ENCODE measurements at regions not wholly inside any gene's neighbourhood (a gene's known extent, or its start where the extent isn't known, plus 50 kb on each side); places are given as distances from the start of the nearest gene placed in this dataset.

DNA sequence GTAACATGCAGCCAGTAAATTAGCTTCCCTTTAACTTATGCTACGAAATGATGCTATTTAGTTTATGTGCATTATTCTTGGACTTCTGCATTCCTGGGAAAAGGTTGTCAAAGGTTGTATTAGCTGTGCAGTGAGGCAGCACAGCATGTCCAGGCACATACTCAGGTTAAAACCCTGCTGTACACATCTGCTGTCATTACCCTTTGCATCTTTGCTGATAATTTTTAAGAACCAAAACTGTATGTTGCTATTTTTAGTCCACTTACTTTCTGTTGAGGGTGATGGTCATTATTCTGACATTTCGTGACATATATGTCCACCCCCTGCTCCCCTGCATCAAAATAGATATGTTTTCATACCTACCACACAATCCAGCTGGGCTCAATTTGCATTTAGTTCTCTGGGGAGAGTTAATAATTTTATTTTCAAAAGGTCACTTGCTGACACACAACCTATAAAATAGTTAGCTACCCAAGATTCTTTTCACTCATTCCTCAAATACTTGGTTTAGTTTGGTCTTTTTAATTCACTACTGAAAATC is 142.5 kb upstream of the SPACA1 start:
- DNase-seq = no peak

DNA sequence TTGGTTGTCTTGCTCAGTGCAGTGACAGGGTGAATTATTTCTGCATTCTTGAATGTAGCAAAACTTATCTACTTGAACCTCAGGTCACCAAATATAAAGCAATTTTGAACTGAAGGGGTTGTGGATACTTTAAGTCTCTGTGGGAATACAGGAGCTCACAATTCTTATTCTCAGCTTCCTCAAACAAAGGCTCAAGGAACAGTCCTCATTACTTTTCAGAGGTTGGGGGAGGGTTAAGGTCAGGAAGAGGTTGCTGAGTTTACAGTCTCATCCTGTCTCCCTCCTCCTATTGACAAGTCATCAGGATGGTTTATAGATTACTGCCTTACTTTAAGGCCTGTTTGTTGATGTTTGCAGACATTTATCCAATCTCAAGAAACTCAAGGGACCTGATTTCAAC is 143.6 kb upstream of the SPACA1 start:
- no peak for DNase-seq

DNA sequence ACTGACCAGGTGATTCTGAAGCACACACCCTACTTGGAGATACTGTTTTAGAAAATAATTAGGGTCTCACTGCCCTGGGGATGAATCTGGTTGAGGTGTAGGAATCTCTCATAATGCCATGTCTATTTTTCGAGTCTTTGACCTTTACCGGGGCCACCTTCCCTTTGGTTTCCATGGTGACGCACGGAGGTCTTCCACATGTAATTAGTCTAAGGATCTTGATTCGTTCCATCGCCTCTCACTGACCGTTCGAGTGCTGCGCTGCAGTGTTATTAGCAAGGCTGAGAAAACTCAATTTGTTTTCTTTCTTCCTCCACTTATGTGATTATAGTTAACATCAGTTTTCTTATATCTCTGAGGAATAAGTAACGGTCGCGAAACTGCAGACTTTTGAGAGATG is 144.3 kb upstream of the SPACA1 start:
- no peak for DNase-seq

DNA sequence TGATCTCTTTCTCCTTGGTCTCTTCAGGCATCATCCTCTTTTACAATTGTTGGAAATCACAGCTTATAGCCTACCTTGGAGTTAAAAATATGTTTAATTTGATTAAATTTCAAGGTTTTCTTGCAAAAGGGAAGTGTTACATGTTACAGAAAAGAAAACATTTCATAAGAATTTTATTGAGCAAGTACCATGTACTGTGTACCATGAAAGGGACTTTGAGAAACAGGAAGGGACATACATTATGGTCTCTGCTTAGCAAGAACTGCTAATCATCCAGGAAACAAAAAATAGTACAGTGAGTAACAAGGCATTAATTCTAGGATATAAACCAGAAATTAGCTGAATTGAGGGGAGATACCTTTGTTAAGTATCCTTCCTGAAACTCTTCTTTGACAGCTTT is 145.3 kb upstream of the SPACA1 start:
- DNase-seq = no peak

DNA sequence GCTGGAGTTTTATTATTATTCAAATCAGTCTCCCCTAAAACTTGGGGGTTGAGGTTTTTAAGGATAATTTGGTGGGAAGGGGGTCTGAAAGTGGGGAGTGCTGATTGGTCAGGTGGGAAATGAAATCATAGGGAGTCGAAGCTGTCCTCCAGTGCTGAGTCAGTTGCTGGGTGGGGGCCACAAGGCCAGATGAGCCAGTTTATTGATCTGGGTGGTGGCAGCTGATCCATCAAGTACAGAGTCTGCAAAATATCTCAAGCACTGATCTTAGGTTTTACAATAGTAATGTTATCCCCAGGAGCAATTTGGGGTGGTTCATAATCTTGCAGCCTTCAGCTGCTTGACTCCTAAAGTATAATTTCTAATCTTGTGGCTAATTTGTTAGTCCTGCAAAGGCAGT is 146.0 kb upstream of the SPACA1 start:
- DNase-seq = no peak

DNA sequence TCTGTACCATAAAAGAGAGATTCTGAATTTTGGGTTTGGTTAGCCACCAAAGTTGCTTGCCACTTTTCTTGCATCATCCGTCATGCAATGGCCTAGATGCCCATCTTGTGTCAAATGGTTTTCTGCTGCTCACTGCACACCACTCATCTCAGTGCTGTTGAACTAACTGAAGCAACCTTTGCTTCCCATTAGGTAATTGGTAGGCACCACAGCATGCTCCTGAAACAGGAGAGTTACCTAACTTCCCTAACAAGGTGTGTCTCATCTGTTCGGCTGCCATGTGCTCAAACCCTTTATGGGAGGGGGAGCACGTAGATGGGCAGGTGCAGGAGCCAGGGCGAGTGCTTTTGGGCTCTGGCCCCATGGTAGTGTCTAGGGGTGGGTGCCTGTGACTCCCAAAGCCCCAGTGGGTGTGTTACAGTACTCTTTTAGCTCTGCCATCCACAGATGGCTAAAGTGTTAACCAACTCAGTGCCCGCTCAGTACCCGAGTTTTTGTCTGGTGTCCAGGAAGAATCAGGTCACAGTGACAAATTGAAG is 147.4 kb upstream of the SPACA1 start:
- DNase-seq = no peak

DNA sequence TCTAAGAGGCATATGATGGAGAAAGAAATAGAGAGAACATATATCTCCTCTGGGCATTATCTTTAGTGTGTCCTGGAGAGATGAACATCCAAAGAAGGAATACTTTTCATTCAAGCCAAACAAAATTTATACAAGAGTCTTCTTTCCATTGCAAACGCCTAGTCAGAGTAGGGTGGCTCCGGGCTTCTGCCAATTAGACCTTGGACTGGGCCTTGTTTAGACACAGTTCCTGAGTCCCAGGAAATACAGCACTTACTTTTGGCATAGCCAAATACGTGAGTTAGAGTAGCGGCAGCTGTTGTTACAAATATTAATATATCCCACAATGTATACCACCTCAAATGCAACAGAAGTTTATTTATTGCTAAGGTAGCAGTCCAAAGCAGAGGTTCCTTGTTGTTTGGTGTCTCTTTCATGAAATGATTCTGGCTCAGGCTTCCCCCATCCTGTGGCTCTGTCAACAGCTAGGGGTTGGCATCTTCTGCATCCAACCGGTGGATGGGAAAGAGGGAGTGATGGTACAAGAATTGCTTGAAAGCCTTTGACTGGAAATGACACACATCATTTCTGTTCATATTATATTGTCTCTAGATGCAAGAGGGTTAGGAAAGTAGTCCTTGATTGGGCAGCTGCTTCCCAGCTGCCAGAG is 148.0 kb upstream of the SPACA1 start:
- DNase-seq = no peak

DNA sequence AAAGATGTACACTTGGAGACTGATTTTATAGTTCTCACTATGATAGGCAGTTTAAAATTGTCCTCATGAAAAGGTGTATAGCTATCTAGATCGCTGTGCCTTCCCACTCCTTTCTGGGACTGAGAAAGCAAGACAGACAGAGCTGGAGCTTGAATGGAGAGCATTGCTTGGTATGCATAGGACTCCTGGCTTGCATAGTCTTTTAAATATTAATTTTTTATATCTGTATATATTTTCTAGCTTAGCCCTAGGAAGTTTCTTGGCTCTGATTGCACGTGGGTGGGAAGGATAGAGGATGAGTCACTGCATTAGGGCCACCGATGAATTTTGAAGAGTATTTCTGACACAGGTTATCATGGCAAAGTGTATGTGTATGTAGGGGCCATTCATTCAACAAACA is 150.0 kb upstream of the SPACA1 start:
- DNase-seq = no peak

DNA sequence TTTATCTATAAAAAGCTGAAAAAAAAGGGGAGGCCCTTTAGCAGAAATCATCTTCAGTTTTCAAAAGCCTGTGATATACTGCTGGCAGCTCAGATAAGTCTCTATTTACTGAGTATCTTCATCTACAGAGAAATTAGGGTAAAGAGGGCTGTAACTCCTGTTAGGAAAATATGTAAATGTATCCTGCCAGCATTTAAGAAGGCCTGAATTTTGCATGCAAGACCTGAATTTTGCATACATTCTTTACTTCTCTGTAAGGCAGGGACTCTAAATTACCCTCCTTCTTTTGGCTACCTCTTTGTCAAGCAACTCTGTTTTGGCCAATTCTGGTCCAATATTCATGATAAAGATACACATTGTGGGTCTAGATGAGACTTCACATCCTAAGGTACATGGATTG is 150.6 kb upstream of the SPACA1 start:
- DNase-seq = no peak

DNA sequence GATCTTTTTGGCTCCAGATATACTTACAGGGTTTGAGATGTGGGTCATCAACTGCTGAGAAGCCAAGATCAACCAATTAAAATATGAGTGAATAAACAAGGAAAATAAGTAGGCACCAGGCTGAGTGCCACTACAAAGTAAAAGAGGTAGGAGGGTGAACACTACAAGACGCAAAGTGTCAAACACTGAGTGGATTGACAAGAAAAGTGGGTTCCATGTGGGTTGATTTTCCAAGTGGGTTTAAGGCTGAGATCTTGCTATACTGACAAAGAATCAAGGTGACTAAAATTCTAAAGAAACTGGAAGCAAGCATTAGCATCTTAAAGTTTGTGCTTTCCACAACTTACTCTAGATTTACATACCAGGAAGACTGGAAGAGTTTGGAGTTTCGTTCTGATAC is 160.4 kb upstream of the SPACA1 start:
- no peak for DNase-seq

DNA sequence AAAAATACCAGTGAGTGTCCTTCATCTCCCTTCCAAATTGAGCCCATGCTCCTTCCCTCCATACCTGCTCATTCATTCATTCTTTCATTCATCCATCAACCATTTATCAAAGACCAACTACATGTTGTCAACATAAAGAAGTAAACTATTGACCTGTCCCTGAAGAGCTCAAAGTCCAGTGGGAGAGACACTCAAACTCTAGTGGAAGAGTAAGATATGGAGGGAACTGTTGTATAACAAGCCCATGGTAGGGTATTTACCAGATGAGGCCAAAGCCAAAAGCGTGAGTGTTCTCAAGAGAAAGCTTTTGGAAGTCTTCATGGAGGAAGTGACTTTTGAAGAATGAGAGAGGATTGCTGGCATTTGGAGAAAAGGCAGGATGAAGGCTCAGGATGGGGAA is 163.4 kb upstream of the SPACA1 start:
- DNase-seq = no peak

DNA sequence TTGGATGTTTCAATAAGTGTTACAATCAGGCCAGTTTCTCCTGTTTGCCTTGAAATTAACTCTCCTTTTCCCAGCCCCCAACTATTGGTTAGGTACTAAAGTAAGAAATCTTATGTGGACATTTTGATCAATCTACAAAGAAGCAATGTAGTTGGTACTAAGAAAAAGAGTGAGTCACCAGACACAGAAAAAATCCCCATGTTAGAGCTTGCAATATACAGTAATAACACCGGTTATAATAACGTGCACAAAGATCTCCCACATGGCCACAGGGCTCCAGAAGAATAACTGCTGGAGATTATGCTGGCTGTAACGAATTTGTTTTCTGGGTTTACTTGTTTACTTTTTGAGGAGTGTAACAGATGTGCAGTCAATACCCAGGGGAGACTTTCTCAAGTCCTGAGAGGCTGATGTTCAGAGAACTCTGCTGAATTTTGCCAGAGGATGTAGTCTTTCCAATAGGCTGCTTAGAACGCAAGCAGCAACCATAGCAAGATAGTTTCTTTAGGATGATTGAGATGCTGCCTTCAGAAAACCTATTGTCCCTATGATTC is 166.2 kb upstream of the SPACA1 start:
- DNase-seq = no peak

DNA sequence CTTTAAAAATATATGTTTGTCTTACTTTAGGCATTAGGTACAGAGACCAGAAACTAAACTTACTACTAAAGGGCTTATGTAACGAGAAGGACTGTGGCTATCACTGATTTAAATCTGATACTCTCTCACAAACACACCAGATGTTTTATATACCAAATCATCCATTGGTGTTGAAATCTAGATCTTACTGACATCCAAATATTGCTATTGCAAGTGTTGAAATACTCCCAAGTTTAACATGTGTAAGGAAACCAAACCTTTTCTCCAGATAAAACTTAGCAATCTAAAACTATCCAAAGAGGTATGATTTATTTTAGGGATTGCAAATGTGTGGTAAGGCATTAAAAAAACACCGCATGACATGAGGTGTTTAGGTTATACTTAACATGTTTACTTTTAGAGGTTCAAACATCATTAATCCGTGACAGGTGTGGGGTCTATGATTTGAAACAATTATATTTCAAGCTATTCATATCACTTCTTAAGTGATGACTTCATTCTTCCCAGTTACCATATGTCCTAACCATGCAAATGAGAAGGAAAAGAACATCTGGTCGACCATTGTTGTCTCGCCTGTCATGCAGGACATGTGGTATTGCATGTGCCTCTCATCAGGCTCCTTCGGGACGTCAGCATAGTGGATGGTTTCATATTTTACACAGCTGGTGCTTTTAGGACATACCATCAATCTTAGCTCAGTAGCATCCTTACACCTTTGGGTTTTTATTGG is 168.3 kb upstream of the SPACA1 start:
- DNase-seq = no peak

DNA sequence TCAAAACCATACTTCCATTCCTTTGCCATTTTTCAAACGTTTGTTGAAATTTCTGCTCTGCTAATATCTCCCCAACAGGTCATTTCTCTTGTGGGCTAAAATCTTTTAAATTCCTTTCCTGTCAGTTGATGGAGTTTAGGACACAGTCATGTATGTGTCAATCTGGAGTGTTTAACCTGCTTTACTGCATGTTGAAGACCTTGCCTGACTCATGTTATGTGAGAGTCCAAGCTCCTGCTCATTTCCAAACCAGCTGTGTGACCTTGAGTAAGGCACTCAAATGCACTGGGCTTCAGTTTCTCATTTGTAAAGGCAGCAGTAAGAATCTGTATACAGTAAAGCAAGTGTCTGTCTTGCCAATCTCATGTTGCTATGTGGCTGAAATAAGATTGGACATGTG is 171.9 kb upstream of the SPACA1 start:
- no peak for DNase-seq

DNA sequence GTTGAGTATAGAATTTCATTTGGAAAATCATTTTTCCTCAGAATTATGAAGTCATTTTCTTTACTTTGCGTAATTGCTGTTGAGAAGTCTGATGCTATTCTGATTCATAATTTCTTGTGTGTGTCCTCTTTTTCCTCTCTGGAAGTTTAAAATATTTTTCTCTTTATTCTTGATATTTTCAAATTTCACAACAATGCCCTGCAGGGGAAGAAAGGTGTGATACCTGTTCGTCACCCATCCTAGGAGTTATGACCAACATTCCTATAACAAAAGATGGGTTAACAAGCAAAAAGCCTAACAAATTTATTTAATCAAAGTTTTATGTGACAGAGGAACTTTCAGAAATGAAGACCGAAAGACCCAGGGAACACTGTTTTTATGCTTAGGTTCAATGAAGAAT is 171.5 kb upstream of the AKIRIN2 start:
- DNase-seq = no peak

DNA sequence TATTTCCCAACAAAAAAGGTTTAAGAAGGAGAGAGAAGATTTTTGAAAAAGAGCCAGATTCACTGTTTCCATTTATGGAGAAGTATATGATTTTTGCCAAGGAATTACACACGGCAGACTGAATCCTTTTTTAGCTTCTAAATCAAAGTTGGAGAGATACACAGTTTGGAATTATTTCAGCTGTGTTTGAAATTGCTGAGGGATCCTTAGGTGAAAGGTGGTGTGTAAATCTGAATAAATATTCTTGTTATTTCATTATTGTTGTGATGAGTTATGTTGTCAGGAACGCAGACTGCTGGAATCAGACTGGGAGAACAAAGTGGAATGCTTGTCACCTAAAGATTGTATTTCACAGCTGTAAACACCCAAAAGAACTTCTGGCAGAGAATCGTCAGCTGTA is 168.5 kb upstream of the AKIRIN2 start:
- DNase-seq = no peak

DNA sequence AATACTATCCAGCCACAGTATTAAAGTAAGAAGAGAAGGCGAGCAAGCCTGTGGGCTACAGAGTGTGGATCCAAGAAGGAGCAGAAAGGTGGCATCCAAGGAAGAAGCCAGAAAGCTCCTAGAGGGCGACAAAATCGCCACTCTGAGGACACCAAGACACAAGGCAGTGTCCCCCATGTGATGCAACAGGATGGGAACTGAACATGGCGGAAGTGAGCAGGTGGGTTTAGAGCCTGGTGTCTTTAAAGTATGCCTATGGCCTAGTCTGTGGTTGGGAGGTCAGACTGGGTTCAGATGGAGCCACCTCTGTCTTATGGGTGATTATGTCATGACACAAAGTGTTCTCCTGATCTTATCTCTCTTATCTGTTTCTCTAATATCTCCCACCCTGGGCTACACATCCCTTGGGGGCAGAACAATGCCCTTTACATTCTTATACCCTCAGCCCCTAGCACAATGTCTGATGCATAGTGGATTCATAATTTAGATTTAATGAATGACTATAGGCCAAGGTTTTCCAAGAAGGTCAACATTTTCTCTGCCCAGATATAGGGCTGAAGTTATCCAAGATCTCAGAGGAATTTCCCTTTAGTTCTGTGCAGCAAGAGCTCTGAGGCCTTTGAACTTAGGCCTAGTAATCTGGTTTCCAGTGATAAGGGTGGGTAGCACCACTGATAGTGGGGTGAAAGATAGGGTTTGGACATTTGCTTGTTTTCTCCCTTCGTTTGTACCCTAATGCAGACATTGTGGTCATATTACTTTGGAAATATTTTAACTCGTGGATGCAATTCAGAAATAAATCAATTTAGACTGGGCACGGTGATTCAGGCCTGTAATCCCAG is 167.3 kb upstream of the AKIRIN2 start:
- DNase-seq = no peak

DNA sequence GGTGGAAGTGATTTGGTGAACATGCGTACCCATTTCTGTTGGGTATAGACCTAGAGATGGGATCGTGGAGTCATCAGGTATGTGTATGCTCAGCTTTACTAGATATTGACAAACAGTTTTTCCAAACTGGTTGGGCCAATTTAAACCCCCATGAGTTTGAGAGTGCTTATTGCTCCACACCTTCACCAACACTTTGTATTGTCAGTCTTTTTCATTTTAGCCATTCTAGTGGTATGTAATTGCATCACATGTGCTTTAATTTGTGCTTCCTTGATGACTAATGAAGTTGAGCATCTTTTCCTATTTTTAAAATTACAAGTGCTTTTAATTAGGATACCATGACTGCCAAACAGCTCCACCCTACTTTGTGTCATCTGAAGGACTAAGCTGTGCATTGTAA is 158.9 kb upstream of the AKIRIN2 start:
- DNase-seq = no peak

DNA sequence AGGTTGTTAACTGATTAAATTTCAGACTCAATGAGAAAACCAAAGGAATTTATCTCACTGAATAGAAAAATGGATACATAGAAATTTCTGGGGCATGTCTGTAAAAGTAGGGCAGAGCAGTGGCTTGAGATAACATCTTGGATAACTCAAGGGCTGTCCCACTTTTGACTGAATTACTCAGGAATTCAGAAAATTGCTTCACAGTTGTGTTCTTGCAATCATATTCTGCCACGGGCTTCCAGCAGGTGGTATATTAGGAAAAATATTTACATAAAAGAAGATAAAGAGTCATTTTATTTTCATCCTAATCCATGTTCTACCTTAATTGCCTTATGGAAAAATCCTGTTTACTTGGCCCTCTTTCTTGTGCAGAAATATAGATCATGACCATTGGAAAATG is 156.4 kb upstream of the AKIRIN2 start:
- DNase-seq = no peak

DNA sequence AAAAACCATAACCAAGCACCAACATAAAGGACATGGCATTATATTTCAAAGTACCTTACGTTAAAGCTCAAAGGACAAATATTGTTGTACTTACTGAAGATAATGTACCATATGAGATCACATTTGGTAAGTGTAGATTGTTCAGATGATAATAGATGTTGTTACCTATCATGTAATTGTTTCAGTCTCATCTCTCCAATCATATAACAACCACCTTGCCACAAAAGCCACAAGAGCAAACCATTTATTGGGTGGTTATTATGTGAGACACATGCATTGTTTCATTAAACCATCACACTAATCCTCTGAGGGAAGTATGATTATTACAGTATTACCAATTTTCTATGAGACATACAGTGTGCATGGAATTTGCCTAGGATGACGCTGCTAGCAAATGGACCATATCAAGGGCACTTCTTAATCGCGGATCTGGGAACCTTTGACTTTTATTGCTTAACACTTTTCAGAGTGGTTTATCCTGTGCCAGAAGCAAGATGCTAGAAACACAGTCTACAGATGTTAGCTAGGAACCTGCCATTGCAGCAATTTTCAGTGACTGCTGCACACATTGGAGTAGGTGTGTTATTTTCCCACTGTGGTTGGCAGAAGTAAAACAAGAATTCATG is 149.8 kb upstream of the AKIRIN2 start:
- DNase-seq = no peak

DNA sequence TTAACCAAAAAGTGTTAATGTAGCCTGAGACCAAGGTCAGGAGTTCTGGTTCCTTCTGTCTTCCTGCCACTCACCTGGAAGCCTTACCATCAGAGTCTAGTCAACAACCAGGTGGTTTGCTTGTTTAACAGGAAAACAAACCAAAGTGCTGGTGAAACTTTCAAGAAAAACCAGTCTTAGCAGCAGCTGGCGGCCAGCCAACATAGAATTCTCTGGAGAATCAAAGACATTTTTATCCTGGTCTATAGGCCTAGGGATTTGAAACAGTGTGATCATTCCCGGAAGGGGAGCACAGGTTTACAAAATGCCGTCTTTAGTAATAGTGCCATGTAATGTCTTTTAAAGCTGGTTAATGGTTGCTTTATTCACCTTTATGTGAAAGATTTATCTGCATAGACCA is 146.6 kb upstream of the AKIRIN2 start:
- DNase-seq = no peak

DNA sequence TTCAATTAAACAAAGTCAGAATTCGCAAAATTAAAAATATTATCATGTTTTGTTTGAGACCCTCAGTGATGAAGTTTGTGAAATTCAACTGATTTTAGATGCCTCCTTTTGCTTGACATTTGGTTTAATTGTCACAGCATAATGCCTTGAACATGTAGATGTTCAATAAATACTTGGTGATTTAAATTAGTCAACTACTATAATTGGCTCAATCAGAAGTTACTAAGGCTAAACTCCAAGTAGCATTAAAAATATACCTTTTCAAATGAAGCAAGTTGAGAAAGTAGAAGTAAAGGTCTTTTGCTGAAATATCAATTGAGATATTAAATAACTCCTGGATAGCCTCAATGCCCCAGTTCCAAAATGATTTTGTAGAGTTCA is 145.8 kb upstream of the AKIRIN2 start:
- no peak for DNase-seq

Measured in activated T-cell treated with anti-CD3 and anti-CD28 coated beads for 4 hours (primary cell).